HG03159 (cell line): ENCODE measurements at regions not wholly inside any gene's neighbourhood (a gene's known extent, or its start where the extent isn't known, plus 50 kb on each side); places are given as distances from the start of the nearest gene placed in this dataset.

Experiments used
- ATAC-seq: cut with Tn5 transposase; IDR thresholded peaks from one replicate; pipeline ENCODE4 v1.9.1; 2021; ENCODE audit warnings: mild to moderate bottlenecking, moderate library complexity; ENCODE audit not compliant: unreplicated experiment

DNA sequence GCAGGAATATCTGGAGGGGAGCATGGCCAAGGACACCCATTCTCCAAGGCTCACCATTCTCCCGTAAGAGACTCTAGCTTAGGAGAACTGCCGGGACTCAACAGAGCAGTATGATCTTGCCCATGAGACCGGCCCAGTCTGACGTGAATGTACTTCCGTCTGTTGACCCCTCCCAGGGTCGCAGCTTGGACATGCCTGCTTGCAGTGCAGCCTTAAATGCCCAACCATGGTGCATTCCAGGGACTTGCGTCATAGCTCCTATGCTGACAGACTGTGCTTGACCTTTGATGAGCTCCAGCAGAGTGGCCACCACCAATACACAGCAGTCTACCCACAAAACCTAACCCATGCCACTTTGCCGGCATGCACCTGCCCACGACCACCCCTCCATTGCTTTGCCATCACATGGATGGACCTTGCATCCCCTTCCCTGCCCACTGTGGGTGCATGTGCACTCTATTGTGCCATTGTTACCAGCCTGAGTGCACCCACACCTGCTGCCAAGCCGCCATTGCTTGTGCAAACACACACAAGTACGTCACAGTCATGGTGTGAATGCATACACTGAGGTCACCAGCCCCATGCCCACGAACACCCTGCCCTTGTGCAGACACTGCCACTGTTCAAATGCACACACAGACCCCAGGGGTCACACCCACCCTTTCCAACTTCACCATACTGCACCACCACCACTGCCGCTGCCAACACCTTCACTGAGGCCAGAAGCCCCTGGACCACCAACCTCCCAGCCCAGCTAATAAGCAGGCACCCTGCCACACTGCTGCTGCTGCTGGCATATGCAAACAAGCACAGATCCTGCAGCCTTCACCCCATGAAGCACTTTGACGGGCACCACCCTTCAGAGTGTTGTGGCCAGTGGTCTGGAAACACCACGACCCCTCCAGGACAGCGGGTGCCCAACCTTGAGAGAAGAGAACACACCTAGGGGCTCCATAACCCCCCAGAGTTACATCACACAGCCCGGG, 1141.3 kb downstream of the BRINP3 start:
- ATAC-seq = no peak

DNA sequence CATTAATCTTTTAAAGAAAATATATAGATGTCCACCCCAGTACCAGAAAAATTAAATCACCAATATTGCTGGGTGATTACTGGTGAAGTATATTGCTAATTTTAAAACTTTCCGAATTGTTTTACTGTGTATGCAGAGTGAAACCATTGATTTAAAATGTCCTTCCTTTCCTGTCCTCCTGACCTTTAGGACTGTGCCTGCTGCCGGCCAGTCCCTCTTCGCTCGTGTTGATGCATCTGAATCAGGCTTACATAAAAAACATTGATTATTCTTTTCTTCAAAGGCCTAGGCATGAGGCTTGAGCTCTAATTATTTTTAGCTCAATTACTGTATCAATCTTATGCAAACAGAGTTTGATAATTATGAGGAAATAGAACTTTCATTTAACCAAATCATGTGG, 1128.1 kb downstream of the BRINP3 start:
- ATAC-seq = no peak

DNA sequence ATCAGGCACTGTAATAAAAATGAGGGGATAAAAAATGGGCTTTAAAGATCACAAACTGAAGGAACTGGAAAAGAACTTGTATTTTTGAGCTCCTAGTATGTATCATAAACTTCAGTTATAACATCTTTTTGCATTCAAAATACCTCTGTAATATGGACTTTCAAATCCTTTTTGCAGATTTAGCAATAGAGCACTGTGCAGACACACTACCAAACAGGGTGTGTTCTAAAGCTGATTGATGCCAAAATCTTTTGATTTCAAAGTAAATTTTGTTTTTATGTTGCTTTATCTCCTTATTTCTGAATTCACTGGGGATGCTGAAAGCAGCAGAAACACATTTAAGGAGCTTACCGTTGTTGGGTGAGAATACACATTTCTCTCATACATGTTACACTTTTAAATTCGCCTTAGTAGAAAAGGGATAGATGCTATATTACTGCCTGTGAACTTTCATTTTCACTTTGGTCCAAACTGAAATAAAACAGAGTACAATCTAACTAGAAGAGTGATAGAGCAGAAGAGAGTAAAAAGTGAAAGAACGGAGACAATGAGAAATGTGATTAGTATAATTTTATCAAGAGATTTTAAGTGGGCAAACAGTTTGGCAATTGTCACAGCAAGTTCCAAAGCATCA, 1126.6 kb downstream of the BRINP3 start:
- ATAC-seq = no peak

DNA sequence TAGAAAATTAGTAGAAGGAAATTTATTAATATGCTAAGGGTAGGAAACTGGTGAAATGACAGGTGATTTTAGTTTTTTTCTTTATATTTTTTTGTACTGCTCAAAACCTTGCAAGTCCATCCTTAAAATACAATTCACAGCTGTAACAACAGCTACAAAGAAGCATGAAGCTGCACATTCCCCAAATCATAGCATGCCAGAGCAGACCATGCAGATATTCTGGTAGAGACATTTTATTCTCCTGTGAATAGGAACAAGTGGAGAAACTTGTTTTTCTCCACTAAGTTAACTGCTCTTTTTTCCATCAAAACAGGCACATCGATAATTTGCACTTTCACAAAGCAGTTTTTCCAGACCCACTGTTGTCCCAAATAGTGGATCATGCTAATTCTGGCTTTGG, 1125.7 kb downstream of the BRINP3 start:
- ATAC-seq = no peak

DNA sequence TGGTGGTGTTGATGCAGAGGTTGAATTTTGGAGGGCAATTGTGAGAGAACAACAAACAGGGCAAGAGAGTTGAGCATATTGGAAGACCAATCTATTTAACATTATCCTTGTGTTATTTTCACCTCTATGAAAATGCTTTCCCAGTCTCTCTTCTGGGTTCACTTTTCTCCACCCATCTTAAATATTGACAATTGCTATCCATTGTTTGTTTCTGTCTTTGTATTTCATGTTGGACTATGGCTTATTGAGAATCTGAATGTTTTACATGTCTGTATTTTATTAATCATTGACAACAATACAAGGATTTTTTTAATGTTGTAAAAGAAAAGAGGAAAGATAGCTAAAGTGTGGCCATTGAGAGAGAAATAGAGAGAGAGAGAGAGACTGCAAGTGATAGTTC, 1121.5 kb downstream of the BRINP3 start:
- ATAC-seq = no peak

DNA sequence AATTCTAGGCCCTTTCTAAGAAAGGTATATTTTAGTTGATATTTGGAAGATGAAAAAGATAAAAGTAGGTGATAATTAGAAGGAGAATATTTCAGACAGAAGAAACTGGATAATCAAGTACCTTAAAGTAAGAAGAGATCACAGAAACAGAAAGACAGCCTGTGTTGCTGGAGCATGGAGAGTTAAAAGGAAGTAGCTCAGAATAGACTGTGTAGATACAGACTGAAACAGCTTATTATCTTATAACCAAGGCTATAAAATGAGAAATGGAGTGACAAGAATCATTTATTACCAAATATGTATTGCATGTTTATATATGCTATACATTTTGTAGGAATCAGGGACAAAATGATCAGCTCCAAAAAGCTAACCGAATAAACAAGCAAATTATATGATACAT, 1120.3 kb downstream of the BRINP3 start:
- no peak for ATAC-seq

DNA sequence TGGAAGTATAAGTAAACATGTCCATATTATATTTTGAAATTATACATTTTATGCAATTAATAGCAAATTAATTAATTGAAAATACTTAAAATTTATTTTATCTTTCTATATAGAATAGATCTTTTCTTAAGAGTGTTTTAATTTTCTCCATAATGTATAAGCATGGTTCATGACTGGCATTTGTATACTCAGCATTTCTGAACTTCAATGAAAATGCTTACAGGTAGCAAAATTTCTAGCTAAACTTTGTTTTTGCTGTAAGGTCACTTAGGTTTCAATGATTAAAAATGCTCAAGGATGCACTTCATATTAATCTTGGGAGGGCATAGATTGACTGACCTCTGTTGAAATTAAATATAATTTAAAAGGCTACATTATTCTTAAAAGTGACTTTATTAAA, 1108.1 kb downstream of the BRINP3 start:
- ATAC-seq = no peak

DNA sequence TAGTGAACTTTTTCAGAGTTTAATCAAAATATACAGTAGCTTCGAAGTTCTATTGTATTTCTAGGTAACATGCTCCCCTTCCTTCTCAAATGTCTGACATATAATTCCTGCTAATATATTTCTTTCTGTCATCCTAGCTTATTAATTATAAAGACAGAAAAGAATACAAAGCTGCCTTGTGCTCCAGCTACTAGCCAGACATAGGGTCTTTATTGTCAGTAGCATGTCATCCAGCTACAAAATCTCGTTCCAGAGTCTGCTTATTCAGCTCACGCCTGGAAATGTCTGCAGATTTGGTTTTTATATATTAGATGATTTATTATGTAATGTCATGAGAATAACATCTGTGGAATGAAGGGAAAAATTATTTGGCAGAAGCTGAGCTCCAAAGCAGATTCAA, 1102.8 kb downstream of the BRINP3 start:
- ATAC-seq = no peak

DNA sequence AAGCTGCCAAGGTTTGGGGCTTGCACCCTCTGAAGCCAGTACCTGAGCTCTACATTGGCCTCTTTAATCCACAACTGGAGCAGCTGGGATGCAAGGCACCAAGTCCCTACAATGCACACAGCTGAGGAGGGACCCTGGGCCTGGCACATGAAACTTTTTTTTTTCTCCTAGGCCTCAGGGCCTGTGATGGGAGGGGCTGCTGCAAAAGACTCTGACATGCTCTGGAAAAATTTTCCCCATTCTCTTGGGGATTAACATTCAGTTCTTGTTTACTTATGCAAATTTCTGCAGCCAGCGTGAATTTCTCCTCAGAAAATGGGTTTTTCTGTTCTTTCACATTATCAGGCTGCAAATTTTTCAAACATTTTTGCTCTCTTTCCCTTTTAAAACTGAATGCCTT, 1072.2 kb downstream of the BRINP3 start:
- ATAC-seq = no peak

DNA sequence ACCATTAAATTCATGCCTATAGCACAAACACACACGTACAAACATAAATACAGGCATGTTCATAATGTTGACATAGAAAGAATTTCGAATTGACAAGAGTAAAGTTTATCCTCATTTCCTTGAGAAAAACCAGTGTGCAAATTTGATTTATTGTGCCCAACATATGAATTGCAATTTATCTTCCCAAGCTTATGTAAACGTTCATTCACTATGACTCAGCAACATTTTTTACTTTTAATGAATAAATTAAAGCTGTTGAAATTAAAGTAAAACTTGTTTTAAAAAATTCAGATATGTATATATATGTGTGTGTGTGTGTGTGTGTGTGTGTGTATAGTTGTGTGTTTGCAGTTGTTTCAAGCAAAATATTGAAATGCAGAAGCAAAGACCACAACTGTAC, 1067.9 kb downstream of the BRINP3 start:
- no peak for ATAC-seq

DNA sequence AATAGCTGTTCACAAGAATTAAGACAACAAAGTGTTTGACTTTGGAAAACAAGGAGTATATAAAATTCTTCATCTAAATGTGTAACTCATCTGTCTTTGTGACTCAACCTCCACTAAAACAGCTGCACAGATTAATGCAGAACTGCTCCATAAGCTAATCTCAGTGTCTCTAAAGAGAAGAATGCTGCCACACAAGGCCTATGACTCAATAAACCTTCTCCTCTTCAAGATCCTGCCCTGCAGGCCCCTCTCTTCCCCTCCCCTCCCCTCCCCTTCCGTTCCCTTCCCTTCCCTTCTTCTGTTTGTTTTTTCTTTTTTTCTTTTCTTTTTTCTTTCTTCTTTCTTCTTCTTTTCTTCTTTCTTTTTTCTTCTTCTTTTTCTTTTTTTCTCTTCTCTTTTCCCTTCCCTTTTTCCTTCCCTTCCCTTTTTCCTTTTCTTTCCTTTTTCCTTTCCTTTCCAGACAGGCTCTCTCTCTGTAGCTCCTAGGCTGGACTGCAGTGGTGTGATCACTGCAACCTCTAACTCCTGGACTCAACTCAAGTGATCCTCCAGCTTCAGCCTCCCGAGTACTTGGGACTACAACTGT, 1052.8 kb downstream of the BRINP3 start:
- ATAC-seq = no peak

DNA sequence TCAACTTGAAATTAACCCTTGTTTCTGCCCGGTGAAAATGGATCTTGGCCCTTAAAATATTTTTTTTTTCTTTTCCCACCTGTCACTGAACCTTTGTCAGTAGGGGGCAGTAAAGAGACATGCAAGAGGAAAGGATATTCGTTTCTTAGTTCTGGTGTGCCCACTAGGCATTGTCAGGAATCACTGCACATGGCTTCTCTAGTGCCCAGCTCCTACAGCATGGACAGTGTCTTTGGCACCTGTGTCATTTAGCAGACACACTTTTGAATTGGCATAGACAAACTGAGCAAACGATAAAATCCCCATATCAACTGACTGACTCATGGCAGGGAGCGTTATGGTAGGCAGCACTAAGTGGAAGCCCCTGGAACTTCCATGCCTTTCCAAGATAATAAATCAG, 1048.1 kb downstream of the BRINP3 start:
- no peak for ATAC-seq

DNA sequence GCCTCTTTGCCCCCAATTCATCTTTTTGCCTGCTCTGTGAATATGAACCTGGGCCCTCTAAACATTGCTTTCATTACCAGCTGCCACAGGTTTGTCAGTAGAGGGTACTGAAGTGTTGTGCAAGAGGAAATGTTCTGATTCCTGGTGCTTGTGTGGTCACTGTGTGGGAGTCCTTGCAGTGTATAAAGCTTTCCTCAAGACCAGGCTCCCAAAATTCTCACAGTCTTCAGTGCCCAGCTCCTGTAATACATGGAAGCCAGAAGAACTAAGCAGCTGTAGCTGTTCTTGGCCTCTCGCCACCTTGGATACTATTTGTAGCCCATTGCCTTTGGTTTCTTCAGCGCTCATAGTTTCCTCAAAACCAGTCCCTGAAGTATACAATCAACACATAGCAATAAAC, 1046.2 kb downstream of the BRINP3 start:
- no peak for ATAC-seq

DNA sequence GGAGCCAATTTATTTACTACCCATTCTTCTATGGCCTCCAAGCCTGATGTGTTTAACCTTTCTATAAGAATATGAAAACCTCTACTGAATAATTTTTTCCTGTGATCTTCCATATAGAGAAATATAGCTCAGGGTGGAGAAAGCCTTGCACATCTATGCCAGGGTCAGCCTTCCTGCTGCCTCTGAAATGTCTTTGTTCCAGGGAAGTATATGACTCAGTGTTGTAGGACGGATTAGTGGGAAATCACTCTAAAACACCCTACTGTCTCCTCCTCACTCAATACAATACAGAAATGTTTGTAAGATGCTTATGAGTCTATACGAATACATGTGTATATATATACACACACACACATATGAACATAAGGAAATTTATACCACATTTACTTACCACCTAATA, 1044.9 kb downstream of the BRINP3 start:
- no peak for ATAC-seq

DNA sequence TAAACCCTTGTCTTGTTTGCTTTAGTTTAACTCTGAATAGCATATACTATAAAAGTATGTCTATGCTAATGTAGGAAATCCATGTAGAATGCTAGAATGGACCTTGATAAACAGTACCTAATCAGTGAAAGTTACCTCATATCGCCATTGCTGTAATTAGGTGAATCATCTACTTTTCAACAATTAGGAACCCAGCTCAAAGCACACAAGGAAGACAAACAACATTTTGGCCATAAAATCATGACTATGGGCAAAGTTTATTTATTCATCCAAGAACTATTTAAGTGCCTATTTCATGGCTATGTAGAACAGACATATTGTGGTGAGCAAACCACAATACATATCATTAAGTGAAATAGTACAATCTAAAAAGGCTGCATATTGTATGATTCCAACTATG, 1043.2 kb downstream of the BRINP3 start:
- ATAC-seq = no peak

DNA sequence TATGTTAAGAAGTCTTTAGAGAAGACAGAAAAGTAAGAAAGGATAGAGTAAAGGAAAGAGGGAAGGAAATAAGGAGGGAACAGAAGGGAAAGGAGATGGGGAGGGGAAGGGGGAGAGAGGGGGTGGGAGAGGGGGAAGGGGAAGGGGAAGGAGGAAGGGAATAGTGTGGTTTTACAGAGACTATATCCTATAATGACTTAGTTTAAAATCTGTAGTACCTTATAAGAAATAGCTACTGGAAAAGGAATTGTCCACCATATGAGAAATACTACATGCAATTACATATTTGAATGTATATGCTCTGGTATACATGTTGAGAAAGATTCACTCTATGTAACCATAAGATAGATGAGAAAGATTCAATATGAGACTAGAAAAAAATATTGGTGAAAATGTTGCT, 1042.3 kb downstream of the BRINP3 start:
- no peak for ATAC-seq

DNA sequence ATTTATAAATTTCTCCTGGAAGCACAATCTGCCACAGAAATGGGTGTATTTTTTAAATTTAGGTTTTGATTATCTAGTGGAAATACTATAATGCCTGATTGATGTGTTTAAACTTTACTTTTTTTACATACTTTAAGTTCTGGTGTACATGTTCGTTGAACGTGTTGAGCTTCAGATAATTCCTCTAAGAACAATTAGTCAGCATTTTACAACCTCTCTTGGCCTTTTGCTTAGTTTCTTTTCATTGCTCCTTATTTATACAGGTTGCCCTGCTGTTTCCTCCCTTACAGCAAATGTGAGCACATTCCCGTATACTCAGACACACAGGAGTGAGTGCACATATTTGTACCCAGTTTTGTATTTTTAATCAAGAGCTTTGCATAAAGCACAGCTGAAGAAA, 1038.9 kb downstream of the BRINP3 start:
- no peak for ATAC-seq

DNA sequence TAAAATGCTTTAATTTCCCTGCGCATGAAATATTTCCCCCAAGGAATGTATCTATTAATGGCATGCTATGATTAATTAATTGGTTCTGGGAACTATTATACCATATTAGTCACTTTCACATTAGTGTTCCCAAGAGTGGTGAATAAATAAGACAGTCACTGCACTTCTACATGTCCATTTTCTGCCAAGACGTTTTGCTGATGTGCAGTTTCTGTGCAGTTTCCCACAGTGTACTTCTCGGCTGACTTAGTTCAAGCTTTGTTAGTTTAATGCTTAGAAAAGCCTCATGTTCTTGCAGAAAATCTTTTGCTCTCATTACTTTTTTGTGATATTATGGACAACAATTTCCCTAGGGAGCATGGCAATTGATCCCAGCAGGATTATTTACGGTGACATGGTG, 1014.5 kb downstream of the BRINP3 start:
- ATAC-seq = no peak

DNA sequence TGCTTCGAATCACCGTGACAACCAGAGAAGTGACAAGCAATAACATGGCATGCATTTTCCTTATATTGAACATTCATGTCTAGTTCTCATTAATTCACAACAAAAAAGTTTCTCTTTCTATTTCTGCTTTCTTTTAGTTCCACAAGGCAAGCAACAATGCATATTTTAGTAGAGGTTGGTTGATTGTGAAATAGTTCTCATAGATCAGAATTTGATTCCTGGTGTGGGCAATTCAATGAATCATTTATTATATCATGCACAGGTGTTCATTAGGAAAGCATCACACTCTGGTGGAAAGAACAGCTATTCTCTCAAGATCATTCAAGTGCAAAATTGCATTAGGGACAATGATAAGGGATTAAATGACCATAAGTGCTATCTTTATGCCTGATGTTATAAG, 980.9 kb downstream of the BRINP3 start:
- no peak for ATAC-seq

DNA sequence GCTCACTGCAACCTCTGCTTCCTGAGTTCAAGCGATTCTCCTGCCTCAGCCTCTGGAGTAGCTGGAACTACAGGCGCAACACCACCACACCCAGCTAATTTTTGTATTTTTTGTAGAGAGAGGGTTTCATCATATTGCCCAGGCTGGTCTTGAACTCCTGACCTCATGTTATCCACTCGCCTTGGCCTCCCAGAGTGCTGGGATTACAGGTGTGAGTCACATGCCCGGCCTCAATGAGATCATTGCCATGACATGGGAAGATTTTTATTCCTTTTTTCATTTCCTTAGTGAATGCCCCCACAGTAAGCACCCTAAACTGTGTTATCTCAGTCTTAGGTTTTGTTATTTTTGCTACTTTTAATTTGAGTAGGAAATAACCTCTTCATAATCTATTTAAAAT, 977.9 kb downstream of the BRINP3 start:
- ATAC-seq = no peak

DNA sequence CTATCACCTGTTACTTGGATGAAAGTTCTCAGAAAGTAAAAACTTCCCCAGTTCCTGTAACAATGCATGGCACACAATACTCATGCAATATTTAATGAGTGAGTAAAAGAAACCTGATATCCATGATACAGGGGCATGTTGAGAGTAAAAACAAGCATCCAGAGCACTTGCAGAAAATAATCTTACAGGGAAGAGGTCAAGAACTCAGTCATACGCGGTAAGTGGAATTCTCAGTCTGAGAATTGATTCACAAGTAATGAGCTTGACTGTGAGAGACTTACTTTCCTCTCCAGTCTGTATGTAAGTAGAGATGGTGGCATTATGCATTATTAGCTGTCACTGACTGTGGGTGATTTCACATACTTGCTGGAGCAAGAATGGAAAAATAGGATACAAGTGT, 976.9 kb downstream of the BRINP3 start:
- ATAC-seq = no peak

DNA sequence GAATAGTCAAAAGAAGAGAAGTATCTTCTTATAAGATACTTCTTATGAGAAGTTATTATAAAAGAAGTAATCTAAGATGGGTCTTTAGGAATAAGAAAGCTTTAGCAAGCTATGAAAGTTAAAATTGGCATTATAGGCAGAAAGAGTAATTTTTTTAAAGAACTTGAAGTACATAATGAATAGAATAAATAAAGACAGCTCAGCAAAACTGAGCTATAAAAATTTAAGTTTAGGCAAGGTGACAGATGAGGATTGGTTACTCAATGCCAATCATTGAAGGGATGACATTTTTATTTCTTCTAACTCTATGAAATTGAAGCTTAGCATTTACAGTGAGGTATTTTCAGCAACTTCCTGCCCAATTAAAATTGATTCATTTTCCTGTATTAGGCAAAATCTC, 966.8 kb downstream of the BRINP3 start:
- no peak for ATAC-seq
